GM10266 (cell line): ENCODE measurements at regions not wholly inside any gene's neighbourhood (a gene's known extent, or its start where the extent isn't known, plus 50 kb on each side); places are given as distances from the start of the nearest gene placed in this dataset.

Source experiments
- DNase-seq: peaks from one replicate; pipeline ENCODE4 v3.0.0; 2012; ENCODE audit errors: extremely low spot score
- CTCF ChIP-seq: IDR thresholded peaks from 2 replicates; pipeline ENCODE4 v1.5.1; 2012; ENCODE audit warnings: mild to moderate bottlenecking, low read depth; ENCODE audit not compliant: control insufficient read depth, insufficient read depth; ENCODE audit errors: missing control alignments

DNA sequence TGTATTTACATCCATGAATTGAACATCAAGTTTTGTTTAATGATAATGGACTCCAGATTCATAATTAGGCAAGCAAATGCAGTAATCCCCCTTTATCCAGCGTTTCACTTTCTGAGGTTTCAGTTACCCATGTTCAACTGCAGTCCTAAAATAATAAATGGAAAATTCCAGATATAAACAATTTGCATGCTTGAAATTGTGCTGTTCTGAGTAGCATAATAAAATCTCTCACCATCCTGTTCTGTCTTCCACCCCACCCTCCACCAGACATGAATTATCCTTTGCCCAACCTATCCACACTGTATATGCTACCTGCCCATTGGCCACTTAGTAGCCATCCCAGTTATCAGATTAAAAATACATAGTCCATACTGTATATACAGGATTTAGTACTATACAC is 224.5 kb upstream of the CHAC2 start:
- no peak for DNase-seq
- TF ChIP-seq CTCF: no peak

GRCh38 chr2:53536583-53537361 is 230.8 kb upstream of the CHAC2 start:
- DNase-seq: no peak
- TF ChIP-seq CTCF: no peak

DNA sequence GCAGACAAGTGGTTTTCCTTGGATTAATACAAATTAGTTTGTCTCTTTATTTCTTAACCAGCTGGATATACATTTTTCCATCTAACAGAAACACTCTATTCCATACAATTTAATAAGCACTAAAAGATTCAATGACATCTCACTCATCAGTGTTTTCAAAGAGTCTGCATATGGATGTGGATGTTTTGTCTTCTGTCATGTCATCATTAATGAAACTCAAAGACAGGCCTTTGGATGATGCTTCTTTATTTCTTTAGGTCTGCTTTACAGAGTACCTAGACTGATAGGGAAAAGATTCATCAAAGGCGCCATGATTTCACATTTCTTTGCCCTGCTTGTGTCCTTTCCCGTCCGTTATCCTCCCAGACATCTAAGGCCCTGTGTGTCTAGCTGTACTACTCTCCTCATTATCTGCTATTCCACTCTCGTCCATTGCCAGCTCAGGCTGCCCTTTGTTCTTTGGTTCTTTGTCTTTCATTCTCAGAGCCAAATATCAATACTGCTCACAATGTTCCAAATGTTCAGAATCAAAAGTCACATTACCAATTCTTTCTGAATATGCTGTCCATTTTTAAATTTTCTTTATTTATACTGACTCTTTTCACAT is 232.3 kb upstream of the CHAC2 start:
- no peak for DNase-seq
- TF ChIP-seq CTCF: no peak

GRCh38 chr2:53530126-53530525 is 237.5 kb upstream of the CHAC2 start:
- no peak for DNase-seq
- no peak for TF ChIP-seq CTCF

GRCh38 chr2:53527056-53527455 is 240.5 kb upstream of the CHAC2 start:
- no peak for DNase-seq
- no peak for TF ChIP-seq CTCF

DNA sequence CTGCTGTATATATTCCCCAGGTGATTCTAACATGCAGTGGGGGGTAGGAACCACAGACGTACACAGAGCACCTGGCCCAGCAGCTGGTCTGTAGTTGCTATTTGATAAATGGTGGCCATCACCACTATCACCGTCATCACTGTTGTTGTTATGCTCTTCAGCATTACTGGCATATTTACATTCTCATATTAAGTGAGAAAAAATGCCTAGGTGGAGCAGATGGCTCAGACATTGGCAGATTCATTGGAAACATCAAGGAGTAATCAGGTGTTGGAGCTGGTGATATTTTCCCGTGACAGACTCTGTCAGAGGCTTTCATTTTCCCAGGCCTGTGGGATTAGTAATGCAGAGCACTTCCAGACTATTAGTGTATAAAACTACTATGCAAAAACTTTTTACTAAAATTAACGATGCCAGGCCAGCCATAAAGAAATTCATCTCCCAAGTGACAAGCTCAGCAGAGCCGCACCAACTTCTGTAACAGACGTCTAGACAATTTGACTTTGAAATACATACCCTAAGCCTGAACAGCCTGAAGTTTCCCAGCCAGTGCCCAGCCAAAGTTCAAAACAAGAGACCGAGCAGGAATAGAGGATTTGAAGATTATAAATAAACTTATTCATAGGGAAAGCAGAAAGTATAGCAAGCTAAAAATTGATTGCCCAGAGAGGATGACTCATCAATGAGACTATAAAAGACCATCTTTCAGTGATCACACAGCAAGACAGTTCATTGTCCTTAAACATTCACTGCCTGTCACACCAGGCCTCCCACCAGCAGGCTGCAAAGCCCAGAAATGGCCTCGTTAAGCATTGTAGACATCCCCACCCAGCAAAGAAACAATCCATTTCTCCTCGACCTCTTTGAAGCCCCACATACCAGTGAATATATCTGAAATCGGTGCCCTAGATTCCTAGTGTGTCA is 247.4 kb upstream of the CHAC2 start:
- DNase-seq: no peak
- TF ChIP-seq CTCF: no peak
